Gastroesophageal sphincter (tissue), 3 donors: ENCODE measurements at regions not wholly inside any gene's neighbourhood (a gene's known extent, or its start where the extent isn't known, plus 50 kb on each side); places are given as distances from the start of the nearest gene placed in this dataset.
"Not testable (repeated sequence)": the region's sequence is repeated elsewhere in the genome, so short reads cannot be mapped to it uniquely, and the experiment has no call there.

ENCODE experiments used
- CTCF ChIP-seq, 4 experiments: fragments of 200-600 bp in 2 of 4; fragments of 450-650 bp in 2 of 4; sonication (generic) in 1 of 4; IDR thresholded peaks; one replicate each; pipeline ENCODE4 v1.5.1; 2017 to 2019; ENCODE audit warnings: antibody characterized with exemption in 4 of 4, mild to moderate bottlenecking in 2 of 4, moderate library complexity in 2 of 4
- EP300 ChIP-seq: sonication (generic); formaldehyde crosslinking; IDR thresholded peaks from one replicate; pipeline ENCODE4 v1.6.1; 2017; ENCODE audit warnings: antibody characterized with exemption, mild to moderate bottlenecking

GRCh38 chr5:127222571-127223156 is 67.9 kb upstream of the MEGF10 start:
- TF ChIP-seq CTCF (IDR thresholded peaks at IDR 0.05); EP300: not testable (repeated sequence)
